ENCODE measurements at regions not wholly inside any gene's neighbourhood (a gene's known extent, or its start where the extent isn't known, plus 50 kb on each side); places are given as distances from the start of the nearest gene placed in this dataset.

GRCh38 chr1:48164571-48164970 is 57.9 kb upstream of the SLC5A9 start:
- intact Hi-C loops (cut with micrococcal nuclease), result no loop called here

- intact Hi-C loops (cut with micrococcal nuclease), result no loop called here
These were observed 61.9 kb upstream of the SLC5A9 start for GRCh38 chr1:48160486-48161132.

GRCh38 chr1:48139275-48139674 is 83.2 kb upstream of the SLC5A9 start:
- intact Hi-C loops (cut with micrococcal nuclease), result no loop called here

- intact Hi-C loops (cut with micrococcal nuclease), result no loop called here
These were observed 94.5 kb upstream of the SLC5A9 start for GRCh38 chr1:48127735-48128685.

GRCh38 chr1:48123647-48124046 is 98.9 kb upstream of the SLC5A9 start:
- intact Hi-C loops (cut with micrococcal nuclease), result no loop called here

- intact Hi-C loops (cut with micrococcal nuclease), result no loop called here
These were observed 100.6 kb upstream of the SLC5A9 start for GRCh38 chr1:48121955-48122354.

- intact Hi-C loops (cut with micrococcal nuclease), result no loop called here
These were observed 101.9 kb upstream of the SLC5A9 start for GRCh38 chr1:48120621-48121020.

DNA sequence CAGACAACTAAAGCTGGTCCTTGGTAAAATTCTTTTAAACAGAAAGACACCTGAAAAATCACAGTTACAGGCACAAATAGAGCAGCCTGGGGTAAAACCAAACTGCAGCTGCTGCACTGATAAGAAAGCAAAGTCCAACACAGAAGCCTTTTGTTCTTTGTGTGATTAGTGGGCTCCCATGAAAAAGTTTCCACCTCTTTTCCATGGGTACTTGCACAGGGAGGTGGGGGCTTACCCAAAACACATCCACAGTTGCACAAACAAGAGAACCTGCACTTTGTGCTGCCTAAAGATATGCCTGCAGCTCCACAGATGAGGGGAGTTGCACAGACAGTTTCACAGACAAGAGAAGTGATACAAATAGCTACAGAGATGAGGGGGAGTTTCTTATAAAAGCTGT is 106.7 kb upstream of the SLC5A9 start:
- intact Hi-C loops (cut with micrococcal nuclease), result no loop called here

DNA sequence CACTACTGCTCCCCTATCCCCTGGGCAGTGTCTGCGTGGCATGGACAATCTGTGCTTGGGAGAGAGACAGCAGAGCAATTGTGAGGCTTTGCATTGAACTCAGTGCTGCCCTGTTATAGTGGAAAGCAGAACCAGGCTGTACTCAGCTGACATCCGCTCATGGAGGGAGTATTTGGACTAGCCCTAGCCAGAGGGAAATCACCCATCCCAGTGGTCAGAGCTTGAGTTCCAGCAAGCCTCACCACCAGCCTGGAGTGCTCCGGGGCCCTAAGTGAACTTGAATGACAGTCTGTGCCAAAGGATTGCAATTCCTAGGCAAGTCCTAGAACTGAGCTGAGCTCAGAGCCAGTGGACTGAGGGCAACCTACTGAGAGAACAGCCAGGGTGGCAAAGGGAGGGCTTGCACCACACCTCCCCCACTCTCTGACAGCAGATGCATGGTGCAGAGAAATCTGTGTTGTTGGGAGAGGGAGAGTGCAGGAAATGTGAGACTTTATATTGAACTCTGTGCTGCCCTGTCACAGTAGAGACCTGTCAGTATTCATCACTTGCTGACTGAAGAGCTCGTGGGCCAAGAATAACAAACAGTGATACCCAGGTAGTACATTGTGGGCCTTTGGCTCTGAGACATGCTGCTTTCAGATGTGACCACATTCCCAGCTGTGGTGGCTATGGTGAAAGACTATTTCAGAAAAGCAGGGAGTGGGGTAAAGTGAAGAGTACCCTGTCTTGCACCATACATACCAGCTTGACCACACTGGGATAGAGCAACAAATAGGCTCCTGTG is 107.7 kb upstream of the SLC5A9 start:
- intact Hi-C loops (cut with micrococcal nuclease), result no loop called here

- intact Hi-C loops (cut with micrococcal nuclease), result loop anchor here (1.0 to 5.0 kb wide), 2 partner anchors 94 to 388 kb away; no protein-coding TSS in a partner anchor
These were observed 112.3 kb upstream of the TRABD2B start for GRCh38 chr1:48109390-48110013.

GRCh38 chr1:48107516-48107915 is 110.3 kb upstream of the TRABD2B start:
- intact Hi-C loops (cut with micrococcal nuclease), result loop anchor here (5.0 kb wide), 1 partner anchor 390 kb away; no protein-coding TSS in a partner anchor

- intact Hi-C loops (cut with micrococcal nuclease), result loop anchor here (5.0 kb wide), 1 partner anchor 391 kb away; no protein-coding TSS in a partner anchor
These were observed 108.9 kb upstream of the TRABD2B start for GRCh38 chr1:48106049-48106448.

GRCh38 chr1:48105165-48105564 is 108.0 kb upstream of the TRABD2B start:
- intact Hi-C loops (cut with micrococcal nuclease), result loop anchor here (5.0 kb wide), 1 partner anchor 392 kb away; no protein-coding TSS in a partner anchor

GRCh38 chr1:48103495-48103894 is 106.3 kb upstream of the TRABD2B start:
- intact Hi-C loops (cut with micrococcal nuclease), result no loop called here

DNA sequence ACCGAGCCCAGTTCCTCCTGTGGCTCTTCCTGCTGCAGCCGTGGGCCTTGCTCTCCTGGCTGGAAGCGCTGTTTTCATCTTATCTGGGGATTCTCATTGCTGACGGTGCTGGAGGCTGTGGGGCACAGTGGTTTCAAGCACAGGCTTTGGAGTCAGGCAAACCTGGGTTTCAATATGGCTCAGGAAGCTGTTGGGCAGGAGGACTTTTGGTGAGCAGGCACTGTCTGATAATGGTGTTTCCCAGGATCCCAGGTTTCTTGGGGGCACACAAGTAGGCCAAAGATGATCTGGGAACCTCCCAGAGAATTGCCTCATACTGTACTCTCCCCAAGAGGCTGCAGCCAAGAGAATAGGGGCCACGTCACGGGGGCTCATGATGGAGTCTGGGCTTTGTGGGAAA is 105.6 kb upstream of the TRABD2B start:
- intact Hi-C loops (cut with micrococcal nuclease), result no loop called here

DNA sequence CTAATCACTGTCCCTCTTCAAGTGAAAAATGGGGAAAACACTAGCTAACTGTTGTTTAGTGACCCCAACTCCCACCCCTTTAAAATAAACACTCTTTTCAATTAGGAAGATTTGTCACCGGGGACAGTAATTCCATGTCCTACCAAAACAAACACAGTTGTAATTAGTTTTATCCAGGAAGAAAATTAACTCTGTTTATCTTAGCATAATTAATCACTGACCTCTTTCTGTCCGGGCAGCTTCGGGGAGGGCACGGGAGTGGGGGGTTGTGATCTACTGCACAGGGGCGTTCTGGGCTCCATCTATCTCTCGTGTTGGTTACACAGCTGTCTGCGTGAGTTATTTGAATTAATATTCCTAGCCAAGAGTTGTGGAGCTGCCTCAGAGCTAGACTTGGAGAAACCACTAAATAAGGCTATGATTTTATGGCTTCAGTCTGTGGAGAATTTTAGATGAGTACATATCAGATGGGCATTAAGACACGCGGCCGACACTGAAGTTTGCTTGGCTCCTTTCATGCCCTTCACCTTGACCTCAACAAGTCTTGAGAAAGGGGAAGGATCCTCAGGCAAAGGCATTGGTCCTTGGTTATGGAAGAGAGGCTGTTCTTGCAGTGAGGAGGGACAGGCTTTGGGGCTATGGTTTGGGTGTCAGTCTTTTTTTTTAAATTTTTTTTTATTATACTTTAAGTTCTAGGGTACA is 102.0 kb upstream of the TRABD2B start:
- intact Hi-C loops (cut with micrococcal nuclease), result no loop called here

- intact Hi-C loops (cut with micrococcal nuclease), result loop anchor here (1.0 kb wide), 2 partner anchors 108 to 142 kb away; no protein-coding TSS in a partner anchor
These were observed 96.7 kb upstream of the TRABD2B start for GRCh38 chr1:48093696-48094528.

DNA sequence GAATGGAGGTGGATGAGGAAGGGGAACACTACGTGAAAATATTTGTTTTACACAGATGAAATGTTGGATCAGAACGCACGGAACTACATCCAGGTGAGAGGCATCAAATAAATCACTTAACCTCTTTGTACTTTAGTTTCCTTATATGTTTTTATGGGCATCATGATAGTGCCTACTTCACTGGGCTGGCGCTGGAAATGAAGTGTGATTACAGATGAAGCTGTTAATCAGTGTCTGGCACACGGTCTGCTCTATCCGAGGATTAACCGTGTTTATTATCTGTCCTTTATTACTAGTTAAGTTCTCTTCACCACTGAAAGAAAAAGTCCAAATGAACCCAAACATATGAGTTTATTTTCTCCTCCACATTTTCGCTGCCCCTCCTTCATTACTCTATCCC is 96.0 kb upstream of the TRABD2B start:
- intact Hi-C loops (cut with micrococcal nuclease), result loop anchor here (1.0 kb wide), 2 partner anchors 109 to 143 kb away; no protein-coding TSS in a partner anchor

DNA sequence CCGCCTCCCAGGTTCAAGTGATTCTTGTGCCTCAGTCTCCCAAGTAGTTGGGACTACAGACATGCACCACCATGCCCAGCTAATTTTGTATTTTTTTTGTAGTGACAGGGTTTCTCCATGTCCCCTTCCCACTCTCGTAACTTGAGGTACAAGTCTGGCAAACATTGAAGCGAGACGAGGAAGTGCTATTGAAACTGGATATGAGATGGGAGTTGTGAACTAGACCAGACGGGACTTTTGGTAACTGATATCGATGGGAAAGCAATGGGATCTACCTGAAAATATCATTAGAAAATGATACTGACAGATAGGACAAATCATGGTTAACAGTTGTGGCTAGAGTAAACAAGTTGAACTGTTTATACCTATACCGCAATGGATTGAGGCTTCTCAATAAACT is 95.2 kb upstream of the TRABD2B start:
- intact Hi-C loops (cut with micrococcal nuclease), result no loop called here
